GM12878 (cell line): ENCODE measurements at regions not wholly inside any gene's neighbourhood (a gene's known extent, or its start where the extent isn't known, plus 50 kb on each side); places are given as distances from the start of the nearest gene placed in this dataset.

Experiments used
- ATAC-seq: fragments of 200-7000 bp; cut with Tn5 transposase; 3 replicates; pipeline ENCODE4 v1.9.1; 2020; ENCODE audit warnings: mild to moderate bottlenecking, moderate library complexity
- BruUV-seq: library from RNA; stranded (reverse); fragments of 400-500 nt; replicated peaks from 2 replicates; lab custom pipeline; 2021; lab: Mats Ljungman, UMichigan
- CTCF ChIA-PET: fragments of 300-600 bp; sonication (Branson Sonifier 250); formaldehyde crosslinking; extraction: SDS; loops from one replicate; lab custom pipeline; 2021; ENCODE audit warnings: inconsistent platforms; lab: Yijun Ruan, JAX
- POLR2A ChIA-PET: fragments of 350-600 bp; formaldehyde crosslinking; extraction: SDS; loops from one replicate; lab custom pipeline; 2021; ENCODE audit warnings: inconsistent platforms; lab: Charles Lee
- RAD21 ChIA-PET: fragments of 300-600 bp; sonication (Branson Sonifier 250); formaldehyde crosslinking; loops from one replicate; lab custom pipeline; 2023; ENCODE audit warnings: antibody characterized with exemption; ENCODE audit not compliant: unreplicated experiment; lab: Charles Lee
- SMC1A ChIA-PET: fragments of 300-600 bp; sonication (Branson Sonifier 250); formaldehyde crosslinking; loops from one replicate; lab custom pipeline; 2023; ENCODE audit not compliant: unreplicated experiment, uncharacterized antibody; lab: Charles Lee
- DNase-seq: peaks from one replicate; pipeline ENCODE4 v3.0.0-alpha.2; 2011; ENCODE audit warnings: low read depth, low spot score
- FAIRE-seq: peaks from 3 replicates; lab custom pipeline; 2011; peaks lifted over from hg19 to GRCh38; lab: Jason Lieb, UNC
- H2AFZ ChIP-seq: 2 replicates; pipeline ENCODE4 v1.6.0; 2011; ENCODE audit warnings: low read depth, low read length, control low read depth; ENCODE audit not compliant: control insufficient read depth
- H3K27ac ChIP-seq: 2 replicates; pipeline ENCODE4 v1.5.1; 2011; ENCODE audit warnings: control low read depth; ENCODE audit not compliant: control insufficient read depth, insufficient read depth
- H3K27me3 ChIP-seq, 2 experiments: replicated peaks in 1 of 2; 2 replicates each; pipeline versions ENCODE4 v1.6.0 to v1.6.1; 2011; ENCODE audit warnings: low read length in 1 of 2; ENCODE audit not compliant: control insufficient read depth in 2 of 2, insufficient read depth in 2 of 2
- H3K36me3 ChIP-seq, 2 experiments: 2 replicates each; pipeline ENCODE4 v1.5.1; 2011; ENCODE audit warnings: low read length in 1 of 2; ENCODE audit not compliant: control insufficient read depth in 2 of 2, insufficient read depth in 2 of 2
- H3K4me1 ChIP-seq: 2 replicates; pipeline ENCODE4 v1.6.1; 2011; ENCODE audit warnings: mild to moderate bottlenecking, low read length, moderate library complexity, mixed read lengths; ENCODE audit not compliant: control insufficient read depth, insufficient read depth
- H3K4me2 ChIP-seq: 2 replicates; pipeline ENCODE4 v1.6.0; 2011; ENCODE audit warnings: control low read depth; ENCODE audit not compliant: control insufficient read depth, insufficient read depth
- H3K4me3 ChIP-seq: fragments of 200-600 bp; sonication (generic); 2 replicates; pipeline ENCODE4 v1.5.1; 2016
- H3K79me2 ChIP-seq: 2 replicates; pipeline ENCODE4 v1.6.0; 2011; ENCODE audit warnings: low read length; ENCODE audit not compliant: control insufficient read depth, insufficient read depth
- H3K9ac ChIP-seq: 2 replicates; pipeline ENCODE4 v1.8.0; 2011; ENCODE audit warnings: low read length, control low read depth, mixed read lengths; ENCODE audit not compliant: control insufficient read depth, insufficient read depth
- H3K9me3 ChIP-seq: replicated peaks from 3 replicates; pipeline ENCODE4 v1.5.1; 2011; ENCODE audit warnings: mild to moderate bottlenecking, low read length; ENCODE audit not compliant: control insufficient read depth, insufficient read depth
- H4K20me1 ChIP-seq: 2 replicates; pipeline ENCODE4 v1.6.0; 2011; ENCODE audit not compliant: control insufficient read depth, insufficient read depth
- DPF2 ChIP-seq: fragments of 450-650 bp; IDR thresholded peaks from 2 replicates; pipeline ENCODE4 v1.6.1; 2017; ENCODE audit warnings: mild to moderate bottlenecking
- GATAD2B ChIP-seq: fragments of 450-650 bp; conservative IDR thresholded peaks from 2 replicates; pipeline ENCODE4 v1.6.1; 2017; ENCODE audit warnings: low read depth, mild to moderate bottlenecking, moderate library complexity
- IKZF1 ChIP-seq: fragments of 450-650 bp; conservative IDR thresholded peaks from 2 replicates; pipeline ENCODE4 v1.6.1; 2017; ENCODE audit warnings: antibody characterized with exemption, mild to moderate bottlenecking
- IKZF2 ChIP-seq, 2 experiments: fragments of 450-650 bp; IDR thresholded peaks; 2 replicates each; pipeline ENCODE4 v1.6.1; 2017; ENCODE audit warnings: mild to moderate bottlenecking in 2 of 2, moderate library complexity in 2 of 2
- JUNB ChIP-seq: IDR thresholded peaks from 2 replicates; pipeline ENCODE4 v1.6.1; 2016; ENCODE audit warnings: antibody characterized with exemption, mild to moderate bottlenecking
- STAT1 ChIP-seq: fragments of 450-650 bp; conservative IDR thresholded peaks from 2 replicates; pipeline ENCODE4 v1.6.1; 2014; ENCODE audit warnings: antibody characterized with exemption, mild to moderate bottlenecking
- SUZ12 ChIP-seq: fragments of 200-600 bp; sonication (generic); IDR thresholded peaks from one replicate; pipeline ENCODE4 v1.6.1; 2018; ENCODE audit warnings: antibody characterized with exemption, mild to moderate bottlenecking; ENCODE audit not compliant: unreplicated experiment
- ZBED1 ChIP-seq: IDR thresholded peaks from 2 replicates; pipeline ENCODE4 v1.6.1; 2016; ENCODE audit warnings: borderline replicate concordance
- WGBS: methylation state at CpG from one replicate; pipeline ENCODE4 v1.1.6; 2016; ENCODE audit warnings: low lambda C conversion rate; ENCODE audit not compliant: insufficient replicate concordance, insufficient coverage; ENCODE audit errors: missing lambda C conversion rate; 5-methylcytosine and 5-hydroxymethylcytosine counted together
- in situ Hi-C: fragments of 300-500 bp; cut with MboI; formaldehyde crosslinking; loops from 9 replicates; pipeline ENCODE4 v1.14.3; 2018; ENCODE audit warnings: mixed read lengths
- intact Hi-C: fragments of 100-400 bp; cut with micrococcal nuclease; formaldehyde crosslinking; loops from one replicate; pipeline ENCODE4 v1.14.2; 2022; ENCODE audit not compliant: unreplicated experiment
- TF ChIP-seq, protein P1 (sequence below): fragments of 450-650 bp; IDR thresholded peaks from 2 replicates; pipeline ENCODE4 v1.6.1; 2016; ENCODE audit warnings: mild to moderate bottlenecking, moderate library complexity, borderline replicate concordance
- TF ChIP-seq, protein P2 (sequence below): fragments of 450-650 bp; IDR thresholded peaks from 2 replicates; pipeline ENCODE4 v1.6.1; 2017; ENCODE audit warnings: borderline replicate concordance
- TF ChIP-seq, protein P3 (sequence below): fragments of 150-350 bp; IDR thresholded peaks from 2 replicates; pipeline ENCODE4 v1.6.1; 2016; ENCODE audit warnings: low read depth, low read length
- TF ChIP-seq, protein P4 (sequence below), 3 experiments: IDR thresholded peaks in 2 of 3; conservative IDR thresholded peaks in 1 of 3; 2 replicates each; pipeline ENCODE4 v1.5.1; 2011; ENCODE audit warnings: low read depth in 3 of 3, low read length in 3 of 3, mild to moderate bottlenecking in 3 of 3, control low read depth in 2 of 3, moderate library complexity in 2 of 3, inconsistent platforms in 1 of 3, mixed read lengths in 1 of 3; ENCODE audit not compliant: control insufficient read depth in 2 of 3, insufficient read depth in 1 of 3; ENCODE audit errors: extremely low read depth in 1 of 3
- TF ChIP-seq, protein P5 (sequence below): IDR thresholded peaks from 2 replicates; pipeline ENCODE4 v1.6.1; 2011; ENCODE audit warnings: borderline replicate concordance, low read depth, mild to moderate bottlenecking, moderate library complexity, low read length; ENCODE audit not compliant: insufficient read depth, poor library complexity, severe bottlenecking

DNA sequence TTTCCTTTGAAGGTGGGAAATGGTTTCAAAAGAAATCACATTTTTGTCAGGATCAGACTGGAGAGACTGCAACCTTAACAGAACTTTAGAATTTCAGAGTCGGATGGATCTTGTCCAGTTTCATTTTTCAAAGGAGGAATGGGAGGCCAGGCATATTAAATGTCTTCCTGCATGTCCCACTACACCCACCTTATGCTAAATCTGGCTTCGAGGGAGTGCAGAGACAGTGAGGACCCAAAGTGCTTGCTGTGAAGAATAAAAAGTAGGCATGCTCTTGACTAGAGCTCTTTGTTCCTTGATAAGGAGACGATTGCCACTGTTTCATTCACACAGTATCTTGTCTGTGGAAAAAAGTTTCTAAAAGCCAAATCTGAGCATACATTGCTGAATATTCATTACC, 197.6 kb downstream of the SLC4A3 start:
- no peaks in the 10 kb centered on the region for H3K27me3 ChIP-seq
- in situ Hi-C loops (no loop called here), intact Hi-C loops (no loop called here)
- 3% methylated on average over 3 of the region's 3 CpGs for whole genome bisulfite sequencing
- no peak overlapping the region for H3K27ac ChIP-seq
- H4K20me1 ChIP-seq: no peaks in the 10 kb centered on the region
- ATAC-seq (no peak), DNase-seq (no peak), FAIRE-seq (no peak)
- no TSS peak for BruUV-seq
- ChIA-PET SMC1A (interaction anchor here (1.2 kb wide), 1 partner anchor 13 kb away, joined by 3 read pairs; no protein-coding TSS in a partner anchor), POLR2A (no interaction called here), CTCF (no interaction called here), RAD21 (no interaction called here)
- H2AFZ ChIP-seq: no peak overlapping the region
- no peak overlapping the region for H3K9ac ChIP-seq
- H3K36me3 ChIP-seq: no peaks in the 10 kb centered on the region
- no peaks in the 10 kb centered on the region for H3K9me3 ChIP-seq
- H3K79me2 ChIP-seq: no peaks in the 10 kb centered on the region
- no peak overlapping the region for H3K4me3 ChIP-seq
- H3K4me1 ChIP-seq: no peaks in the 10 kb centered on the region
- no peak overlapping the region for H3K4me2 ChIP-seq
- TF ChIP-seq, protein P1, sequence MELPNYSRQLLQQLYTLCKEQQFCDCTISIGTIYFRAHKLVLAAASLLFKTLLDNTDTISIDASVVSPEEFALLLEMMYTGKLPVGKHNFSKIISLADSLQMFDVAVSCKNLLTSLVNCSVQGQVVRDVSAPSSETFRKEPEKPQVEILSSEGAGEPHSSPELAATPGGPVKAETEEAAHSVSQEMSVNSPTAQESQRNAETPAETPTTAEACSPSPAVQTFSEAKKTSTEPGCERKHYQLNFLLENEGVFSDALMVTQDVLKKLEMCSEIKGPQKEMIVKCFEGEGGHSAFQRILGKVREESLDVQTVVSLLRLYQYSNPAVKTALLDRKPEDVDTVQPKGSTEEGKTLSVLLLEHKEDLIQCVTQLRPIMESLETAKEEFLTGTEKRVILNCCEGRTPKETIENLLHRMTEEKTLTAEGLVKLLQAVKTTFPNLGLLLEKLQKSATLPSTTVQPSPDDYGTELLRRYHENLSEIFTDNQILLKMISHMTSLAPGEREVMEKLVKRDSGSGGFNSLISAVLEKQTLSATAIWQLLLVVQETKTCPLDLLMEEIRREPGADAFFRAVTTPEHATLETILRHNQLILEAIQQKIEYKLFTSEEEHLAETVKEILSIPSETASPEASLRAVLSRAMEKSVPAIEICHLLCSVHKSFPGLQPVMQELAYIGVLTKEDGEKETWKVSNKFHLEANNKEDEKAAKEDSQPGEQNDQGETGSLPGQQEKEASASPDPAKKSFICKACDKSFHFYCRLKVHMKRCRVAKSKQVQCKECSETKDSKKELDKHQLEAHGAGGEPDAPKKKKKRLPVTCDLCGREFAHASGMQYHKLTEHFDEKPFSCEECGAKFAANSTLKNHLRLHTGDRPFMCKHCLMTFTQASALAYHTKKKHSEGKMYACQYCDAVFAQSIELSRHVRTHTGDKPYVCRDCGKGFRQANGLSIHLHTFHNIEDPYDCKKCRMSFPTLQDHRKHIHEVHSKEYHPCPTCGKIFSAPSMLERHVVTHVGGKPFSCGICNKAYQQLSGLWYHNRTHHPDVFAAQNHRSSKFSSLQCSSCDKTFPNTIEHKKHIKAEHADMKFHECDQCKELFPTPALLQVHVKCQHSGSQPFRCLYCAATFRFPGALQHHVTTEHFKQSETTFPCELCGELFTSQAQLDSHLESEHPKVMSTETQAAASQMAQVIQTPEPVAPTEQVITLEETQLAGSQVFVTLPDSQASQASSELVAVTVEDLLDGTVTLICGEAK: no peak
- no peak for TF ChIP-seq JUNB
- TF ChIP-seq, protein P2, sequence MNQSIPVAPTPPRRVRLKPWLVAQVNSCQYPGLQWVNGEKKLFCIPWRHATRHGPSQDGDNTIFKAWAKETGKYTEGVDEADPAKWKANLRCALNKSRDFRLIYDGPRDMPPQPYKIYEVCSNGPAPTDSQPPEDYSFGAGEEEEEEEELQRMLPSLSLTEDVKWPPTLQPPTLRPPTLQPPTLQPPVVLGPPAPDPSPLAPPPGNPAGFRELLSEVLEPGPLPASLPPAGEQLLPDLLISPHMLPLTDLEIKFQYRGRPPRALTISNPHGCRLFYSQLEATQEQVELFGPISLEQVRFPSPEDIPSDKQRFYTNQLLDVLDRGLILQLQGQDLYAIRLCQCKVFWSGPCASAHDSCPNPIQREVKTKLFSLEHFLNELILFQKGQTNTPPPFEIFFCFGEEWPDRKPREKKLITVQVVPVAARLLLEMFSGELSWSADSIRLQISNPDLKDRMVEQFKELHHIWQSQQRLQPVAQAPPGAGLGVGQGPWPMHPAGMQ: no peak
- TF ChIP-seq, protein P3, sequence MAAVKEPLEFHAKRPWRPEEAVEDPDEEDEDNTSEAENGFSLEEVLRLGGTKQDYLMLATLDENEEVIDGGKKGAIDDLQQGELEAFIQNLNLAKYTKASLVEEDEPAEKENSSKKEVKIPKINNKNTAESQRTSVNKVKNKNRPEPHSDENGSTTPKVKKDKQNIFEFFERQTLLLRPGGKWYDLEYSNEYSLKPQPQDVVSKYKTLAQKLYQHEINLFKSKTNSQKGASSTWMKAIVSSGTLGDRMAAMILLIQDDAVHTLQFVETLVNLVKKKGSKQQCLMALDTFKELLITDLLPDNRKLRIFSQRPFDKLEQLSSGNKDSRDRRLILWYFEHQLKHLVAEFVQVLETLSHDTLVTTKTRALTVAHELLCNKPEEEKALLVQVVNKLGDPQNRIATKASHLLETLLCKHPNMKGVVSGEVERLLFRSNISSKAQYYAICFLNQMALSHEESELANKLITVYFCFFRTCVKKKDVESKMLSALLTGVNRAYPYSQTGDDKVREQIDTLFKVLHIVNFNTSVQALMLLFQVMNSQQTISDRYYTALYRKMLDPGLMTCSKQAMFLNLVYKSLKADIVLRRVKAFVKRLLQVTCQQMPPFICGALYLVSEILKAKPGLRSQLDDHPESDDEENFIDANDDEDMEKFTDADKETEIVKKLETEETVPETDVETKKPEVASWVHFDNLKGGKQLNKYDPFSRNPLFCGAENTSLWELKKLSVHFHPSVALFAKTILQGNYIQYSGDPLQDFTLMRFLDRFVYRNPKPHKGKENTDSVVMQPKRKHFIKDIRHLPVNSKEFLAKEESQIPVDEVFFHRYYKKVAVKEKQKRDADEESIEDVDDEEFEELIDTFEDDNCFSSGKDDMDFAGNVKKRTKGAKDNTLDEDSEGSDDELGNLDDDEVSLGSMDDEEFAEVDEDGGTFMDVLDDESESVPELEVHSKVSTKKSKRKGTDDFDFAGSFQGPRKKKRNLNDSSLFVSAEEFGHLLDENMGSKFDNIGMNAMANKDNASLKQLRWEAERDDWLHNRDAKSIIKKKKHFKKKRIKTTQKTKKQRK: no peak
- no peak for TF ChIP-seq IKZF1
- no peak for TF ChIP-seq GATAD2B
- TF ChIP-seq, protein P4, sequence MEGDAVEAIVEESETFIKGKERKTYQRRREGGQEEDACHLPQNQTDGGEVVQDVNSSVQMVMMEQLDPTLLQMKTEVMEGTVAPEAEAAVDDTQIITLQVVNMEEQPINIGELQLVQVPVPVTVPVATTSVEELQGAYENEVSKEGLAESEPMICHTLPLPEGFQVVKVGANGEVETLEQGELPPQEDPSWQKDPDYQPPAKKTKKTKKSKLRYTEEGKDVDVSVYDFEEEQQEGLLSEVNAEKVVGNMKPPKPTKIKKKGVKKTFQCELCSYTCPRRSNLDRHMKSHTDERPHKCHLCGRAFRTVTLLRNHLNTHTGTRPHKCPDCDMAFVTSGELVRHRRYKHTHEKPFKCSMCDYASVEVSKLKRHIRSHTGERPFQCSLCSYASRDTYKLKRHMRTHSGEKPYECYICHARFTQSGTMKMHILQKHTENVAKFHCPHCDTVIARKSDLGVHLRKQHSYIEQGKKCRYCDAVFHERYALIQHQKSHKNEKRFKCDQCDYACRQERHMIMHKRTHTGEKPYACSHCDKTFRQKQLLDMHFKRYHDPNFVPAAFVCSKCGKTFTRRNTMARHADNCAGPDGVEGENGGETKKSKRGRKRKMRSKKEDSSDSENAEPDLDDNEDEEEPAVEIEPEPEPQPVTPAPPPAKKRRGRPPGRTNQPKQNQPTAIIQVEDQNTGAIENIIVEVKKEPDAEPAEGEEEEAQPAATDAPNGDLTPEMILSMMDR (IDR thresholded peaks at IDR 0.05 in 2 of 3, conservative IDR thresholded peaks at IDR 0.05 in 1 of 3; ENCODE audit: control insufficient read depth in 2 of 3, extremely low read depth in 1 of 3, insufficient read depth in 1 of 3, low read depth in 3 of 3, low read length in 3 of 3): no peak
- no peak for TF ChIP-seq IKZF2 (IDR thresholded peaks at IDR 0.05)
- no peak for TF ChIP-seq DPF2
- no peak for TF ChIP-seq SUZ12
- no peak for TF ChIP-seq STAT1
- TF ChIP-seq, protein P5, sequence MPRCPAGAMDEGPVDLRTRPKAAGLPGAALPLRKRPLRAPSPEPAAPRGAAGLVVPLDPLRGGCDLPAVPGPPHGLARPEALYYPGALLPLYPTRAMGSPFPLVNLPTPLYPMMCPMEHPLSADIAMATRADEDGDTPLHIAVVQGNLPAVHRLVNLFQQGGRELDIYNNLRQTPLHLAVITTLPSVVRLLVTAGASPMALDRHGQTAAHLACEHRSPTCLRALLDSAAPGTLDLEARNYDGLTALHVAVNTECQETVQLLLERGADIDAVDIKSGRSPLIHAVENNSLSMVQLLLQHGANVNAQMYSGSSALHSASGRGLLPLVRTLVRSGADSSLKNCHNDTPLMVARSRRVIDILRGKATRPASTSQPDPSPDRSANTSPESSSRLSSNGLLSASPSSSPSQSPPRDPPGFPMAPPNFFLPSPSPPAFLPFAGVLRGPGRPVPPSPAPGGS: no peak
- TF ChIP-seq ZBED1: no peak
